ENCODE measurements at regions not wholly inside any gene's neighbourhood (a gene's known extent, or its start where the extent isn't known, plus 50 kb on each side); places are given as distances from the start of the nearest gene placed in this dataset.

- Histone ChIP-seq H3K4me3 (no peak overlapping the region), H3K9me3 (no peaks in the 10 kb centered on the region), H3K36me3 (no peaks in the 10 kb centered on the region), H3K27me3 (no peaks in the 10 kb centered on the region), H3K27ac (no peak overlapping the region), H3K4me1 (no peaks in the 10 kb centered on the region)
- no peak for TF ChIP-seq CTCF (IDR thresholded peaks at IDR 0.05)
- no peak for TF ChIP-seq POLR2A (IDR thresholded peaks at IDR 0.05)
- no peak for TF ChIP-seq POLR2AphosphoS5 (IDR thresholded peaks at IDR 0.05; ENCODE audit: insufficient read depth in 1 of 2, low read depth in 1 of 2)
- DNase-seq (ENCODE audit: extremely low spot score in 2 of 2), result no peak
- intact Hi-C loops (cut with DNase I), result no loop called here
These were observed 88.7 kb downstream of the ASB1 start for GRCh38 chr2:238515377-238515776.

GRCh38 chr2:238517209-238517608 is 90.5 kb downstream of the ASB1 start:
- intact Hi-C loops (cut with DNase I), result no loop called here
- no peak for DNase-seq (ENCODE audit: extremely low spot score in 2 of 2)
- H3K9me3 ChIP-seq, result no peaks in the 10 kb centered on the region
- no peaks in the 10 kb centered on the region for H3K36me3 ChIP-seq
- H3K4me1 ChIP-seq, result no peaks in the 10 kb centered on the region
- TF ChIP-seq POLR2A (IDR thresholded peaks at IDR 0.05) (no peak), CTCF (IDR thresholded peaks at IDR 0.05) (no peak), POLR2AphosphoS5 (IDR thresholded peaks at IDR 0.05; ENCODE audit: insufficient read depth in 1 of 2, low read depth in 1 of 2) (no peak)
- no peak overlapping the region for H3K27ac ChIP-seq
- no peaks in the 10 kb centered on the region for H3K27me3 ChIP-seq
- H3K4me3 ChIP-seq, result no peak overlapping the region

GRCh38 chr2:238518172-238518820 is 91.6 kb downstream of the ASB1 start:
- Histone ChIP-seq H3K27me3 (no peaks in the 10 kb centered on the region), H3K4me1 (peaks cover 5% of the 10 kb centered on the region), H3K9me3 (no peaks in the 10 kb centered on the region), H3K27ac (no peak overlapping the region), H3K4me3 (no peak overlapping the region), H3K36me3 (no peaks in the 10 kb centered on the region)
- no peak for DNase-seq (ENCODE audit: extremely low spot score in 2 of 2)
- peak in 1 of 2 donors; percentile 13 for TF ChIP-seq POLR2AphosphoS5 (IDR thresholded peaks at IDR 0.05; ENCODE audit: insufficient read depth in 1 of 2, low read depth in 1 of 2)
- no peak for TF ChIP-seq POLR2A (IDR thresholded peaks at IDR 0.05)
- intact Hi-C loops (cut with DNase I), result no loop called here

GRCh38 chr2:238518821-238519186 is 92.1 kb downstream of the ASB1 start:
- DNase-seq (ENCODE audit: extremely low spot score in 2 of 2), result no peak
- peak overlapping the region; percentile 1 for H3K27ac ChIP-seq
- TF ChIP-seq CTCF (IDR thresholded peaks at IDR 0.05) (no peak), POLR2A (IDR thresholded peaks at IDR 0.05) (no peak), POLR2AphosphoS5 (IDR thresholded peaks at IDR 0.05; ENCODE audit: insufficient read depth in 1 of 2, low read depth in 1 of 2) (no peak)

GRCh38 chr2:238520359-238520886 is 93.7 kb downstream of the ASB1 start:
- Histone ChIP-seq H3K27ac (no peak overlapping the region), H3K4me3 (no peak overlapping the region), H3K9me3 (no peaks in the 10 kb centered on the region), H3K36me3 (no peaks in the 10 kb centered on the region), H3K4me1 (peaks cover 14% of the 10 kb centered on the region), H3K27me3 (no peaks in the 10 kb centered on the region)
- intact Hi-C loops (cut with DNase I), result no loop called here
- DNase-seq (ENCODE audit: extremely low spot score in 2 of 2), result no peak
- TF ChIP-seq POLR2AphosphoS5 (IDR thresholded peaks at IDR 0.05; ENCODE audit: insufficient read depth in 1 of 2, low read depth in 1 of 2) (no peak), POLR2A (IDR thresholded peaks at IDR 0.05) (no peak), CTCF (IDR thresholded peaks at IDR 0.05) (no peak)

More at GRCh38 chr2:238518821-238519186, 92.1 kb downstream of the ASB1 start:
- intact Hi-C loops (cut with DNase I), result no loop called here
- Histone ChIP-seq H3K9me3 (no peaks in the 10 kb centered on the region), H3K36me3 (no peaks in the 10 kb centered on the region), H3K27me3 (no peaks in the 10 kb centered on the region), H3K4me1 (peaks cover 10% of the 10 kb centered on the region), H3K4me3 (no peak overlapping the region)

Measured in vagina (tissue), 2 donors.